GM19452 (cell line): ENCODE measurements at regions not wholly inside any gene's neighbourhood (a gene's known extent, or its start where the extent isn't known, plus 50 kb on each side); places are given as distances from the start of the nearest gene placed in this dataset.
"Not testable (repeated sequence)": the region's sequence is repeated elsewhere in the genome, so short reads cannot be mapped to it uniquely, and the experiment has no call there.

Source experiments
- ATAC-seq: cut with Tn5 transposase; IDR thresholded peaks from one replicate; pipeline ENCODE4 v1.9.1; 2021; ENCODE audit not compliant: unreplicated experiment

DNA sequence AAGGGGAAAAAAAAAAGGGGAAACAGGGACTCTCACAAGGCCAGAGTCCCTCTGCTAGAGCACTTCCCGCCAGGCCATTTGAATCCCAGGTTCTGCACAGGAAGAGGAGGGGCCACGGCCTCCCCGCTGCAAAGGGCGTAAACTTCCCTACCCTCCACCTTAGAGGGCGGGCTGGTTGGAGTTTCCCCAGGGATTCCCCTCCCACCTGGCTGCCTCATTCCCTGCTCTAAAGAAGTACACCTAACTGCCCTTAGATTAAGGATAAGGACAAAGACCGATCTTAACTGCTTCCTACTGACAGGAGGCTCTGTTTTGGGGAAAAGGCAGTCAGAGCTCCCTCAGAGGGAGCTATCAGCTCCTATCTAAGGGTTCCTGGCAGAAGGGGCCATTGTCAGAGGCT lies 102.0 kb upstream of the ARMC3 start:
- no peak for ATAC-seq

DNA sequence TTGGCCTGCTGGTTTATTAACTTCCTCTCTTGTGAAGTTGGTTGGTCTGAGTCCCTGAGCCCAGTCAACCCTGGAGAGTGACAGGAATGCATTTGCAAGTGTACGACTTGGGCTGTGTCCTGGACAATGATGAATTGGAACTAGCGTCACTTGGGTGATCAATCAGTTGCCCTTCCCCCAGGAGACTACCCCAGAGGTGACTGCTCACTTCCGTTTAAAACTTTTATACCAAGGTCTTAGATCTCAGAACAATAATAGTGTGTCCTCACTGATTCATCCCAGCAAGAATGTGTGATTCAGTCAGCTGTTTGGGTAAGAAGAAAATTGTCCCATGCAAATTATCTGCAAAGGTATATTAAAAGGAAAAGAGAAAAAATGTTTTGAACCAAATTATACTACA lies 102.9 kb upstream of the ARMC3 start:
- no peak for ATAC-seq

DNA sequence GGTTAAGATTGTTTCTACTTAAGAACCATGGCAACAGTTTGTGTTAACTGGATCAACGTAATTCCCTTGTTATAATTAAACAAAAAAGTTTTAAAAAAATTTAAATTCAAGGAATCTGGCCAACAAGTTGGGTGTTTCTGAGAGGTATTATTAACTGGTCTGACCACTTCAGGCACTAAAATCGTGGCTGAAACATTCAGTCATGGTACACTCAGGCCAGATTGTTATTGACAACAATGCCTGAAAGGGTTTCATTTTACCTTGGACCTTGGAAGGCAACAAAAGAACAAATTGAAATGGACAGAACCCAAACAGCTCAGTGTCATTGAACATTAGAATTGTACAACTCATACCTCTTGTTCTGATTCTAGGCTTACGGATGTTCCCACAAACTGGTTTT lies 103.3 kb upstream of the ARMC3 start:
- no peak for ATAC-seq

DNA sequence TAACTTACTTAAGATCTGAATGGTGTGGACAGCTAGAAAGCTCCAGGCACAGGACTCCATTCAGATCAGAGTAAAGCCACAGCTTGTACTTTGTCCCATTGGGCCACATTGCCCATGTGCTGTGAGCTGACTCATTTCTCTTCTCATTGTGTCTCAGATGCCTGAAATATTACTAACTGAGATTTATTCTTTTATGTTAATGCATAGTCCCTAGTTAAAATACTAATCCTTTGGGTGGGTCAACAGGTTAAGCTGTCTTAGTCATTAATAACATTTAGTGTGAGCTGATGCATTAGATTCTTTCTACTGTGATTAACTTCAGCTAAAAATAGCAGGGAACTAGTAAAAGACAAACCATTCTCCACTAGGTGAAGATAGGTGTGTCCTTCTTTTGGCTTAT lies 104.7 kb upstream of the ARMC3 start:
- no peak for ATAC-seq

DNA sequence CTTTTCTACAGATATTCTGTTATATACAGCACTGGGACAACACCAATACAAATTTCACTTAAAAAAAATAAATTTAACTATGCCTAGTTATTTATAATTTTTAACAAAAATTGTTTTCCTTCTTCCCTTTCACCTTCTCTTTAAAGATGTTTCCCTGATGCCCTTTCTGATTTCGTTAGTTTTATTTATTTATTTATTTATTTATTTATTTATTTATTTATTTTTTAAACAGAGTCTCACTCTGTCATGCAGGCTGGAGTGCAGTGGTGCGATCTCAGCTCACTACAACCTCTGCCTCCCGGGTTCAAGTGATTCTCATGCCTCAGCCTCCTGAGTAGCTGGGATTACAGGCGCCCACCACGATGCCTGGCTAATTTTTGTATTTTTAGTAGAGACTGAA lies 105.9 kb upstream of the ARMC3 start:
- not testable (repeated sequence) for ATAC-seq

DNA sequence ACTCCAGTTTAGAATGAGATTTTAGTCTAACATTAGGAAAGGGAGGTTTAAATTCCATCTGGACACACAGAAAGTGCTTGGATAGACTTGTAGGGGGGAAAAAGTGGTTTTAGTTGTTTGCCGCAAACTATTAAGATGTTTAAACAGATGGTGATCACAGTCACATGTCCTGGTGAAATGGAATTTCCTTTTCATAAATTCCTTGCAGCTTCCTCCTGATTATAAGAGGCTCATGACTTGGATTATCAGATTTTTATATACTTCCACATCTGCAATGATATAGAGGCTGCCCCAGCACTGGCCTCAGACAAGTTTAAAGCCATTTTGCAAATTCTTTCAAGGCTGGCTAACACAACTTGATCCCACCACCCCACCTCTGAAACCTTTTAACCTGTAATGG lies 106.4 kb upstream of the ARMC3 start:
- ATAC-seq: no peak

DNA sequence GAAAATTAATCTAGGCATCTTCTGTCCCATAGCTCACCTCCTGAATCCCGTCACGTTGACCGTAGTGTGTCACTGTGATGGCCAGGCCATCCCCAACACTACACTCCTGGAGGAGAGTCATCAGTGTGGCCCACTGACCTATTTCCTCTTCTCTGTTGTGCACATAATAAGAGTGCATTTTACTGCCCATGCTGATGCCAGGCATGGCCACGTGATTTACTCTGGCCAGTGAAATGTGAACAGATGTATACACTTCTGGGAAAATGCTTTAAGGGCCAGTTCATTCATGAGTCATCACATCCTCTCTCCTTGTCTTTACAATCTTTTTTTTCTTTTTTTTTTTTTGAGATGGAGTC lies 101.9 kb upstream of the PIP4K2A start:
- no peak for ATAC-seq

DNA sequence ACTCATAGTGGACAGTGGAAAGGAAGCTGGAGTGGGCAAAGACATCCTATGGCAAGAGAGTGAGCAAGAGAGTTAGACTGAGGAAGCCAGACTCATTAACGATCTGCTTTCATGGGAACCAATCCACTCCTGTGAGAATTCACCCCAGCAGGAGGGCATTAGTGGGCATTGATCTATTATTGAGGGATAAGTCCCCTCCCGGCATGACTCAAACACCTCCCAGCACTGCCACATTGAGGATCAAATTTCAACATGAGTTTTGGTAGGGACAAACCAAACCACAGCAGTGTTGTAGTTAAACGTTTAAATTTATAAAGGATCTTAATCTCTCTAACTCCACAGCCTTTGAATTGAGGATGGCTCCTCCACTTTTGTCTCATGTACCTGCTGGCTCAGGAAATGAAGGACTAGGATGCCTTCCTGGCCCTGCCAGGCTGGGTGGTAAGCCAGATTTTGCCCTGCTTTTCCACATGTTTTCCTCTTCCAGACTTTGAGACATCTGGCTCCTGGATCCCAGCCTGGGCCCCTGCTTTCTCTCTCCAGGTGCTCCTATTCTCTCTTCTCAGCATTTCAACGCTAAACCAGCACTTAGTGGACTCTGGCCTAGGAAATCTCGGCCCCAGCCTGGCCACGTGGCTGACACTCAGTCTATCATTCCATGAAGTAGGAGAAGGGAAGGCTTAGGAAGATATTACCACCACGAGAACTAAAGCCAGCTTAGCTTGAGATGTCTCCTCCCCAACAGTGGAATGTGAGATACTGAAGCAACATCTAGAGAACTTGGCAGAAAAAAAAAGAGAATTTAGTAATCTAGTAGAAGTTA lies 96.5 kb upstream of the PIP4K2A start:
- ATAC-seq: no peak

DNA sequence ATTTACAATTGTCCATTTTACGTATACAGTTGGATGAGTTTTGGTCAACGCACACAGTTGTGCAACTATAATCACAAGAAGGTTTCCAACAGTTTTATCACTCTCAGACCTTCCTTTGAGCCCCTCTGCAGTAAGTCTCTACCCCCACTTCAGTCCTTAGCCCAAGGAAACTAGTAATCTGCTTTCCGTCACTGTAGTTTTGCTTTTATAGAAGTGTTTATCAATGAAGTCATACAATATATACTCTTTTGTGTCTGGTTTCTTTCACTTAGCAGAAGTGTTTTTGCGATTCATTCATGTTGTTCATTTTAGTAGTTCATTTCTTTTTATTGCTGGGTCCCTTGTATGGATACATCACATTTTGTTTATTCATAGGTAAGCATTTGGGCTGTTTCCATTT lies 92.9 kb upstream of the PIP4K2A start:
- ATAC-seq: no peak

DNA sequence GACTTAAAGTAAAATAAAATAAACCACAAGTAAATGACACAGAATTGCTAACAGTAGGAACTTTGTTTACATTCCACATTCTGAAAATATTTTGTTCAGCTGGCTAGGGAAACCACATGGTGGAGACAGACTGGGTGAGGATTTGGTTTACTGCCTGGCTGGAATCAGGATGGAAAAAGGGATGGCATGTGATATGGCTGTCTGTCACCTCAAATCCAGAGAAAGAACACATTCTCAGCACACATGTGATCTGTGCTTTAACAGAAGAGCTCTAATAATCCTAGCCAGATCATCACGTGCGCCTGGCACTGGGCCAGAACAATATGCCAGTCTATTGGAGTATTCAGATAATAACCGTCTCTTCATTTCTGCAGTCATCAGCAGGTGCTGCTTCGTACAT lies 90.9 kb upstream of the PIP4K2A start:
- ATAC-seq: no peak

DNA sequence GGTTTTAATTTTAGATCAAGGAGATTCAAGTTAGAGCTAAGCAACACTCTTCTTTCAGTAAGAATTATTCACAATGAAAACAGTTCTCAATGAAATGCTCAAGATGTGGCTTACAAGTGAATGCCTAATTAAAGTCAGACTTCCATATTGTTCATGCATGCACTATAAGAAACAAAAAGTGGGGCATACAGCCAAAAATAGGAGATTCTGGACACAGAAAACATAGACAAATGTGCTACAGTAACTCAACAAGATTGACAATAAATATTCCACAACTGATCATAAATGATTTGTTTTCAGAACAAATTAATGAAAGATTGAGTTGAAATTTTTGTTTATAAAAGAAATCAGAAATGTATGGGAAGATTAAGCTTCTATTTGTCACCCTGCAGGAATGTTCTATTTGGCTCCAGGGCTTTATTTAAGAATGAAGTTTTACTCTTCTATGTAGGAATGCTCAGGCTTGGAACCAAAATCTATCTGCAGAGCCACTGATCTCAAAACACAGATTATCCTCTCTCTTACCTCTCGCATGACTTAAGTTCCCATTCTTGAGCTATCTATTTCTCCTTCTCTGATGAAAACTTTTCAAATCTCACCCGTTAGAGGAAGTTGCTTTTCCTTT lies 89.0 kb upstream of the PIP4K2A start:
- no peak for ATAC-seq

DNA sequence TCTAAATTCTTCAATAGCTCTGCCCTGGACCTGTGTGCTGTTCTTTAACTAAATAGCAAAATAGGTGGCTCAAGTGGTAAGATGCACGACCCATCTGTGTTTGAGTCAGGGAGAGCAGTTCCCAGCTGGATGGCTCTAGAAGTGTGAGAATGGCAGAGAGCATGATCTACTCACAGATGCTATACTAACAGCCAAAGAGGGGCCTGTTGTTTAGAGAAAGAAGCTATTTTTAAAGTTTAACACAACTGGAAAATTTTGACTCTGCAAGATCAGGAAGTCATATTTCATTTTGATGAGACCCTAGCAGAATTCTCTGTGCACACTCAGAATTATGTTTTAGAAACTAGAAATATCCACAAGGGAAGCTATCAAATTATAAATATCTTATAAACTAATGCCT lies 87.4 kb upstream of the PIP4K2A start:
- no peak for ATAC-seq

DNA sequence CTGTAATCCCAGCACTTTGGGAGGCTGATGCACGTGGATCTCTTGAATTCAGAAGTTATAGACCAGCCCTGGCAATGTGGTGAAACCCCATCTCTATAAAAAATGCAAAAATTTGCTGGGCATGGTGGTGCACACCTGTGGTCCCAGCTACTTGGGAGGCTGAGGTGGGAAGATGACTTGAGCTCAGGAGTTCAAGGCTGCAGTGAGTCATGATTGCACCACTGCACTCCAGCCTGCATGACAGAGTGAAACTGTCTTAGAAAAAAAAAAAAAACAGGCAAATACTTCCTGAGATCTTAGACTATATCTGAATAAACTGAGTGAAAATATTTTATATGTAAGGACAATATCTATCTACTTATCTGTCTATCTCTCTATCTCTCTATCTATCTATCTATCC lies 83.4 kb upstream of the PIP4K2A start:
- not testable (repeated sequence) for ATAC-seq

DNA sequence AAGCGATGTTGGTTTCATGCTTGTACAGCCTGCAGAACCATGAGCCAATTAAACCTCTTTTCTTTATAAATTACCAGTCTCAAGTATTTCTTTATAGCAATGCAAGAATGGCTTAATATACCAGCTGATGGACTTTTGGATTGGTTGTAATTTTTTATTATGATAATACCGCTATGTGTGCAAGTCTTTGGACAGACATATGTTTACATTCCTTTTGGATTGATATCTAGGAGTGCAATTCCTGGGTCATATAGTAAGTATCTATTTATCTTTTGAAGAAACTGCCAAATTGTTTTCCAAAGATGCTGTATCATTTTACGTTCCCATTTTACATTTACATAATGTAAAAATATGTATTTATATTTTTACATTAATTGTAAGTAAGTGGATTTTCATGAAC lies 81.2 kb upstream of the PIP4K2A start:
- no peak for ATAC-seq

DNA sequence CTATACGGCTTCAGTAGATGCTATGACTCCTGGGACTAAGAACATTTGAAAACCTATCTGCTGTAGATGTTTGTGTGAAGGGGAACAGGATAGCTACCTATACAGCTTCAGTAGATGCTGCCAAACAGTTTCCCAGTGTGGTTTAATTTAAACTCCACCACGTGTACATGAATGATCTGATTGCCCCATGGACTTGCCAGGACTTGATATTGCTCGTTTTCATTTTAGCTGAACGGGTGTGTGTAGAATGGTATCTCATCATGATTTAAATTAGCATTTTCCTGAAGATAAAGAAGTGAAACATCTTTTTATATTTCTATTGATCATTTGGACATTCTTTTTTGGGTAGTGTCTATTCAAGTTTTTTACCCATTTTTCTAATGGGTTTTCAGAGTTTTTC lies 77.8 kb upstream of the PIP4K2A start:
- ATAC-seq: no peak

DNA sequence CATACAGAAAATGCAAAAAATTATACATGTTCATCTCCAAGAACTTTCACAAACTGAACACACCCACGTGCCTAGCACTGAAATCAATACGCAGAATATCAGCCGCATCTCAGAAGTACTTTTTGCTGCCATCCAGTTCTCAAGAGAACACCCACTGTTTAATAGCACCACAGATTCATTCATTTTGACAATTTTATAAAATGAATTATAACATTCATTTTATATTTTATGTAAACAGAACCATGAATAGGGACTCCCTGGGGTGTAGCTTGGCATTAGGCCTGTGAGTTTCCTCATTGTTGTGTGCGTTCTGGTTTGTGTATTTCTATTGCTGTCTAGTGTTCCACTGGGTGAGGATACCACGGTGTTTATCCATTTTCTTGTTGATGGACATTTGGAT lies 77.3 kb upstream of the PIP4K2A start:
- no peak for ATAC-seq

DNA sequence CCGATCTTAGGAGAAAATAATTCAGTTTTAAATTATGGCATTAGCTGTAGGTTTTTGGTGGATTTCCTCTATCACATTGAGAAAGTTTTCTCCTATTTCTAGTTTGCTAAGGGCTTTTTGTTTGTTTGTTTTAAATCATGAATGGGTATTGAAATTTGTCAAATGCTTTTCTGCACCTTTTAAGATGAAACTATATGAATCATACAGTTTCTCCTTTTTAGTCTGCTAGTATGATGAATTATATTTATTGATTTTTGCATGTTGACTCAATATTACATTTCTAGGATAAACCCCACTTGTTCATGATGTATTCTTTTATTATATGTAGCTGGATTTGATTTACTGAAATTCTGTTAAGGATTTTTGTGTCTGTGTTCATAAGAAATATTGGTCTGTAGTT lies 70.3 kb upstream of the PIP4K2A start:
- no peak for ATAC-seq

DNA sequence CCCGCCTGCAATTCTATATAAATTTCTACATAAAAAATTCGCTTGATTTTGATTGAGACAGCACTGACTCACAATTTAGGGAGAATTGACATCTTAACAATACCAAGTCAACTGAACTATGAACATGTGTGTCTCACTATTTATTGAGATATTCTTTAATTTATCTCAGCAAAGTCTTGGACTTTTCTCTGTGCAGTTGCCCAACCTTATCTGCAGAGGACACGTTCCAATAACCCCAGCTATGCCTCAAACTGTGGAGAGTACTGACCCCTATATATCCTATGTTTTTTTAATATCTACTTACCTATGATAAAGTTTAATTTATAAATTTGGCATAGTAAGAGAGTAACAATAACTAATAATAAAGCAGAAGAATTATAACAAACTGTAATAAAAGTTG lies 69.4 kb upstream of the PIP4K2A start:
- ATAC-seq: no peak

DNA sequence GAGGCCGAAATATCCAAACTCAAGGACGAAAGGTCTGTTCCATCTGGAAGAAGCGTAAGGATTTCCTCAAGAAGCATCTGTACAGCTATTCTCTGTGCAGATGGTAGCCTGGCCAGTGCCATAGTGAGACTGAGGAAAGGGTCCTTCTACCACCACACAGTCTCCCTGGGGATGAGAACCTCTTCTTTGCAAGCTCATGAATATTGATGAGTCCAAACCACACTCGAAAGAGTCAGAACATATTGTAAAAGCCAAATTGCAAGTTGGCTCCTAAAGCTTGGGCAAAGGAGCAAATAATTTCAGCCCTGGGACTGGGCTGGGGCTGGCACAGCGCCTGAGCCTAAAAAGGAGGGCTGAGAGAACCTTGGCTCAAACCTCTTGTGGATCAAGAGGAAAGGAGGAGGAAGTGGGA lies 66.1 kb upstream of the PIP4K2A start:
- no peak for ATAC-seq

DNA sequence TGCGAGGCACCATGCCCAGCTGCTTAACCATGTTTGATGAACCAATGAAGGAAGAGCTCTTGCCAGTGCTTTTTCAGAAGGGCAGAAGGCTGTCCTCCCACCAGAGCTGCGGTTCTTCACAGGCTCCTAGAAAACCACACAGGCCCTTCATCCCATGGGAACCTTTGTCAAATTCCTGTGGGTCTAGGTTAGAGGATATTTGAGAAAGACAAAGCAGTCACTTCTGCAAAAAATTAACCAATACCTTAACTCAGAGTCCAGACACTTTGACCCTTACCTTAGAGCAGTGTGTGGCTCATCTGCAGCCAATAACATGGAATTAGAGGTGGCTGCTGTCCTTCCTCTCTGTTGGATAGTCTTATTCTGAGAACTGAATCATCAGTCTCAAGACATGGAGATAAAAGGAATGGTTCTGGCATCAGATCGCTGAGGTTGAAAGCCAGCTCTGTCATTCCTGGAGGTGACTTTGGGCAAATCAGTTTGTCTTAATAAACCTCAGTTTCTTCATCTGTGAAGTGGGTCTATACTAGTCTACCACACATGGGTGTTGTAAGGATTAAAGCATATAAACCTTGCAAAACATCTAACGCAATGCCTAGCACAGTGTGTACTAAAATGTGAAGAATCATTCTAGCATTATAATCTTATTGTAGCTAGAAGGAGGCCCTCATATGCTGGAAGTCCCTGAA lies 65.1 kb upstream of the PIP4K2A start:
- ATAC-seq: no peak

DNA sequence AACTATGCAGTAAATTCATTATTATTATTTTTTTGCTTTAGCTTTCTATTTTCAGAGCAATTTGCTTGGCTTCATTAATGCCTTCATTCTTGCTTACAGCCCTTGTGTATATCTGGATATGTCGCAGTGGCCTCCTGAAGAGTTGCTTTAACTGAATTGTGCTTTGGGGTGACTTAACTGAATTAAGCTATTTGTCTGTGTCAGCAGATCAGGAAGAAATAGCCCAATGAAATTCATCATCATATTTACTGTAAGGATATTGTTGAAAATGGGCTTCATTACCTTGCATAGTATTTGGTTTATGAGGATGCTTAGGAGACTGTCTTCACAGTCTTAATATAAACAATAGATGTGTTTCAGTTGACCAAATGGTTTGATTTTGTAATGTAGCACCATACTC lies 59.7 kb upstream of the PIP4K2A start:
- no peak for ATAC-seq

DNA sequence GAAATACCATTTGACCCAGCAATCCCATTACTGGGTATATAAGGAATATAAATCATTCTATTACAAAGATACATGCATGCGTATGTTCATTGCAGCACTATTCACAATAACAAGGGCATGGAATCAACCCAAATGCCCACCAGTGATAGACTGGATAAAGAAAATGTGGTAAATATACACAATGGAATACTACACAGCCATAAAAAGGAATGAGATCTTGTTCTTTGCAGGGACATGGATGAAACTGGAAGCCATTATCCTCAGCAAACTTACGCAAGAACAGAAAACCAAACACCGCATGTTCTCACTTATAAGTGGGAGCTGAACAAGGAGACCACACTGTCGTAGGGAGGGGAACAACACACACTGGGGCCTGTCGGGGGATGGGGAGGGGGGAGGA lies 57.3 kb upstream of the PIP4K2A start:
- ATAC-seq: not testable (repeated sequence)
